GM21390 (cell line): ENCODE measurements at regions not wholly inside any gene's neighbourhood (a gene's known extent, or its start where the extent isn't known, plus 50 kb on each side); places are given as distances from the start of the nearest gene placed in this dataset.
"Not testable (repeated sequence)": the region's sequence is repeated elsewhere in the genome, so short reads cannot be mapped to it uniquely, and the experiment has no call there.

Source experiments
- ATAC-seq: cut with Tn5 transposase; IDR thresholded peaks from one replicate; pipeline ENCODE4 v1.9.1; 2021; ENCODE audit not compliant: unreplicated experiment

DNA sequence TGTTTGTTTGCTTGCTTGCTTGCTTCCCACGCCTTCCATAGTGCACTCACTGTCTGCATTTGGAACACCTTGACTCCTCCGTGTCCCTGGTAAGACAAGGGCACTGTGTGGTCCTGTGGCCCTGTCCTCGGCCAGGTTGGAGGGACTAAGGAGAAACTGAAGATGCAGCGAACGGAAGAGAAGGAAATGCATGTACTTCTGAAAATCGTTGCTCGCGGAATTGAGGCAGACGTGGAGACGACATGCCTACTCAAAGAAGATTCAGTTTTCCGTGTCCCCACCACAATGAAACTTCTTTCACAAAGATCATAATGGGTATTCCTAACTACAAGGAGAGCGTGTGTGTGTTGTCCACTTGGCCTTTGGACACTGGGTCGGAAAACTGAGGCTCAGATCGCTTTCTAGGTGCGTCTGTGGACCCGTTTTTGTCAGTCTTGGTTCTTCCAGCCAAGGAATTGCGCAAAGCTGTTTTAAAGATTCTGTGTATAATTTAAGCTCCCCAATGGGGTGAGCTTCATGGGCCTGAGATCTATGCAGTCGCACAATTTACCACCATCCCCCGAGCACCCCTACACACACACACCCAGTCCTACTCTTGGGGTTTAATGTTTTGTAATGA is 120.4 kb upstream of the ZNF184 start:
- peak; percentile 11 for ATAC-seq

DNA sequence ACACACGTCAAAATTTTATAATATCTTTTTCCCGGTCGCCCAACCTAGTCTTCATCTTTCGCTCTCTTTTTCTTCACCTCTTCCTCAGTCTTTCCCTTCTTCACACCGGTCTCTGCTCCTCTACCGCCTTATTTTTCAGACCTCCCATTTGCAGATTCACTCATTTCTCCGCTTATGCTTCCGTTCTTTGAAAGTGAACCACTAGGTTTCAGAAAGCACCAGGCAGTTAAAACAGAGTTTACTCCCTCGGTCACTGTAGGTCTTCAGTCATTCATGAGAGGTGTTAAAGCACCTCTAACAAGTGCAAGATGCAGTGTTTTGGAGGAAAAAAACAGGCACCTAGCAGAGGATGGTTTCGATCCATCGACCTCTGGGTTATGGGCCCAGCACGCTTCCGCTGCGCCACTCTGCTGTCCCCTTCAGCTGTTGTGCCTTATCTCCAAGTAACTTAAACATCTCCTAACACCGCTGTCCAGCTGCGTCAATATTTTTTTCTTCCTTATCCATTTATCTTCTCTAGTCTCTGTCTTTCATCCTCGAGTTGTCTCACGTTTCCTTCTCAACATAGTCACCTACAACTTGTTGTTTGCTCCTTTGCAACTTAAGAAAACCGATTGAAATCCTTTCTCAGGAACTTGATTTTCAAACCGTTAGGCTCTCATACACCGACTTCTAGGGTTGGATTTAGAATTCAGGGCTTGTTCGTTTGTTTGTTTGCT is 119.7 kb upstream of the ZNF184 start:
- ATAC-seq, result peak; percentile 77

DNA sequence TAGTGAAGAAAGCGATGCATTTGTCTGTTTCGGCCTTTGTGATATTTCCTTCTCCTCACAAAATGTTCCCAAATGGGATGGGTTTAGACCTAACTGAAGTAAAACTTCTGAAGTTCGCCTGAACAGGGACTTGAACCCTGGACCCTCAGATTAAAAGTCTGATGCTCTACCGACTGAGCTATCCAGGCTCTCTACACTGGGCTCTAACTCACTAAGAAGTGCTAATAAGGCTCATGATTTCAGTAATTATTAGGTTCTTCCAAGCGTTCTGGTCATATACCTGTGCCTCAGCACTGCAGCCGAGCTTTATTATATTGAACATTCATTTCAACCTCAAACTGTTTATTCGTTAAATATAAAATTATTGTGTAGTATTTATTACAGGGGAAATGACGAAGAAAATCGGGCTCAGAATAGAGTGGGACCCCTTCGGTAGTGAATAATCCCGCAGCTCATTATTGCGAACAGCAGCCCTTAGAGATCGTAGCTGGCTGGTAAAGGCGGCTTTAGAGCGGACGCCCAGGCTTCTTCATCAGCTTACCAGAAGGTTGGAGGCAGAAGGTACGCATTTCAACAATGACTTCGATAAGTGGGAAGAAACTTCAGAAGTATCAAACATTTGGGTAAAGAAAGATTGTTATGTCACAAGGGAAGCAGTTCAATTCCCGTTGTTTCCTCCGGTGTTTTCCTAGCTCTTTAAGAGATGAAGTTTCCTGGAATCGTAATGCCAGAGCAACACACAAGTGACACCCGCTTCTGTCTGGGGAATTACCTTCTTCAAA is 119.0 kb upstream of the ZNF184 start:
- no peak for ATAC-seq

DNA sequence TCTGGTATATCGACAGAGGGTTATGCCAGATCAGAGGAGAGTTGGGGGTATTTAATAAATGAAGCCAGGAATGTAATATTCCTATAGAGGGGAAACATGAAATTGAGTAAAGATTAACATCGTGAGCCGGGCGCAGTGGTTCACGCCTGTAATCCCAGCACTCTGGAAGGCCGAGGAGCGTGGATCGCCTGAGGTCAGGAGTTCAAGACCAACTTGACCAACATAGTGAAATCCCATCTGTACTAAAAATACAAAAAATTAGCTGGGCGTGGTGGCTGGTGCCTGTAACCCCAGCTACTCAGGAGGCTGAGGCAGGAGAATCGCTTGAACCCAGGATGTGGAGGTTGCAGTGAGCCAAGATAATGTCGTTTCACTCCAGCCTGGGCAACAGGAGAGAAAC is 112.4 kb upstream of the ZNF184 start:
- not testable (repeated sequence) for ATAC-seq

DNA sequence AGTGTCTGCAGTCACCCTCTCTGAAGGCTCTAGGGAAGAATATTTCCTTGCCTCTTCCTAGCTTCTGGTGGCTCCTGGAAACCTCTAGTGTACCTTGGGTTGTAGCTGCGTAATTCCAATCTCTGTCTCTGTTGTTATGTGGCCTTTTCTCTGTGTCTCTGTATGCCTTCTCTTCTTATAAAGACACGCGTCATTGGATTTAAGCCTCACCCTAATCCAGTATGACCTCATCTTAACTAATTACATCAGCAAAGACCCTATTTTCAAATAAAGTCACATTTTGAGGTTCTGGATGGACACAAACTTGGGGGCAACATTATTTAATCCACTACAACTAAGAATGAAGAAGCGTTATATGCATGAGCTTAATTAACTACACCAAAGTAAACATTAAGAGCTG is 111.4 kb upstream of the ZNF184 start:
- ATAC-seq, result no peak

DNA sequence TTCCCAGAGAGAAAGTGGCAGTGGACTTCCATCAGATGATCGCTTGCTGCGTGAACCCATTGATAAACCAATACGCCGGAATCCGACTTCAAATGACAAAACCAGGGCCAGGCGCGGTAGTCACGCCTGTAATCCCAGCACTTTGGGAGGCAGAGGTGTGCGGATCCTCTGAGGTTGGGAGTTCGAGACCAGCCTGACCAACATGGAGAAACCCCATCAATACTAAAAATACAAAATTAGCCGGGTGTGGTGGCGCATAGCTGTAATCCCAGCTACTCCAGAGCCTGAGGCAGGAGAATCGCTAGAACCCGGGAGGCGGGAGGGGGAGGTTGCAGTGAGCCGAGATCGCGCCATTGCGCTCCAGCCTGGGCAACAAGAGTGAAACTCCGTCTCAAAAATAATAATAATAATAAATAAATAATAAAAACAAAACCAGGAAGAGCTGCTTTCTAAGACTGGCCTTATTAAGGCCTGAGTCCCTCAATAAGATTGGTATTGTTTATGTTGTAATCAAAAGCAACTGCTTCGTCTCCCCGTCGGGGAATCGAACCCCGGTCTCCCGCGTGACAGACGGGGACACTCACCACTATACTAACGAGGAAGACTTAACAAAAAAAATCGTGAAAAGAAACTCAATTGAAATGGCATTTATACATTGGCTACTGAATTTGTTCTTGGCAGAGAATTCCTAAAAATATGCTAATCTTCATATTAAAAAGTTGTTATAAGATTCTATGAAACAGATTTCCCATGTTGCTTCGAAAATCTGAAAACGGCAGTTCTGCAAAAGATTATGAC is 110.2 kb upstream of the ZNF184 start:
- no peak for ATAC-seq

DNA sequence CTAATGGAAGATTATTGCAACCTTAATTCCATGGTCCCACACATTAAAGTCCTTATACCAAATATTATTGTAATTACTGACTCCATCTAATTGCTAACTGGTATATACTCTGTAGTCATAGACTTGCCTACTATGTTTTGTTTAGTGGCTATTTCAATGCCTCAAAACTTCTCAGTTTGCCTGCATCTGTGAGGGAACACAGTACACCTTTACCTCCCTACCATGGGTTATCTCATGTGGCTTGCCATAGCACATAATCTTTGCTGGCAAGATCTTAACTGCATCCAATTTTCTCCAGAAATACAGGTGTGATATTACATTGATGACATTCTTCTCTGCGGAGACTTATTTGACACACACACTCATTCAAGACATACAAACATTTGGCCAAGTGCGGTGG is 107.1 kb upstream of the ZNF184 start:
- no peak for ATAC-seq

DNA sequence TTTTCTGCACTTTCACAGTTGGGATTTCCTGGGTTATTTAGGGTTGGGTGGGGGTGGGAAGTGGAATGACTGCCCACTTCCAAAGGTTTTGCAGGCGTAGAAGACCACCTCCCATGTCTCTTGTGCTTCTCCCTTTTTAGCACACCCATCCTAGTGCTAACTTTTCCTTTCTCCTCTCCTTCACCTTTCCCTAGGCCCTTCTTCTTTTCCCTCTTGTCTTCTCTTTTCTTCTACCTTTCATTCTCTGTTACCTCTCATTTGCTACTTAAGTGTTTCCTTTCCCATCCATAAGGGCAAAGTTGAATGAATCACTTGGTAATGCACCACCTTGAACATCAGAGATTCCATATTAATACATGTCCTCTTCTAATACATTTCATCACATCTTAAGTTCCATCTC is 105.0 kb upstream of the ZNF184 start:
- ATAC-seq, result no peak

DNA sequence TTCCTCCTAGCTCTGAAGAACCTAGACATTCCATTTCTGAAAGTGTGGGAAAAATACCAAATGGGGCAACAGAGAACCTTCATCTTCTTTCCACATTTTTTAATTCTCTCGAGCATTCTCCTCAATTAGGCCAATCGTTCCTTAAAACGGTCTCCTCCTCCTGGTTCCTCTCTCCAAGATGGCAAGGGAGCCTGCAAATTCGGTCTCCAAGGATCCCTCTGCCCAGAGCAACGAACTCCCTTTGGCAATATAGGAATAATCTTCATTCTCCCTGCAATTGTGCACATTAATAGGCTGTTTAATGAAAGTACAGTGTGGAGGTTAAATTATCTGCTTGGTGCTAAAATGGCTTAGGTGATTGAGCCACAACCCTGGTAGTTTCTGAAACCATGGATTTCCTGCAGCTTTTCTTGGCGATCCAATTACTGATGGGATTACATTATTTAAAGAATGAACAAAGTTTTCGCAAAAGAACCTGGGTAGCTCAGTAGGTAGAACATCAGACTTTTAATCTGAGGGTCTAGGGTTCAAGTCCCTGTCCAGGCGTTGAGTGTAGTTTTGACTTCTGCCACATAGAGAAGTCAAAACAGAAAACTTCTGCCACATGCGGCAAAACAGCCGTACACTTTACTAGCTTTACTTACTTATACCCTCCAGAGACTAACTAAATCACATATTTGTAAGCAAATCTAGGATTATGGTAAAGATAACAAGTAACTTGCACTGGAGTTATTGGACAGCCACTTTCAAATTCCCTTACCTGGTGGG is 102.9 kb upstream of the ZNF184 start:
- ATAC-seq, result no peak

DNA sequence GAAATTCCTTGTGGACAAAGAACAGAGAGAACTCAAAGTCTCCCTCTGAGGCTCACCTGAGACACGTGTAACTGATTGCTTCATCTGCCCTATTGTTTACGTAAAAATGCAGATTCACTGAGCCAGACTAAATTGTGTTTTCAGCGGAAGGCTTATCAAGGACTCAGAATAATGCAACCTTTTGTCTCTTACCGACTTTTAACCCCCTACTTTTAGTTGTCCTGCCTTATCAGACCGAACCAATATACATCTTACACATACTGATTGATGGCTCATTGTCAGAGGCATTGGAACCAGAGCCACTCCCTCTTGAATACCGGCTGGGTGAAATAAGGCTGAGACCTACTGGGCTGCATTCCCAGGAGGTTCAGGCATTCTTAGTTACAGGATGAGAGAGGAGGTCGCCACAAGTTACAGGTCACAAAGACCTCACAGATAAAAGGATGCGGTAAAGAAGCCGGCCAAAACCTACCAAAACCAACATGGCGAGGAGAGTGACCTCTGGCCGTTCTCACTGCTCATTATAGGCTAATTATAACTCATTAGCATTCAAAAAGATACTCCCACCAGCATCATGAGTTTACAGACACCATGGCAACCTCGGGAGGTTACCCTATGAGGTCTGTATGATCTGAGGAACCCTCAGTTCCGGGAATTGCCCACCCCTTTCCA is 95.5 kb upstream of the ZNF184 start:
- ATAC-seq, result no peak

DNA sequence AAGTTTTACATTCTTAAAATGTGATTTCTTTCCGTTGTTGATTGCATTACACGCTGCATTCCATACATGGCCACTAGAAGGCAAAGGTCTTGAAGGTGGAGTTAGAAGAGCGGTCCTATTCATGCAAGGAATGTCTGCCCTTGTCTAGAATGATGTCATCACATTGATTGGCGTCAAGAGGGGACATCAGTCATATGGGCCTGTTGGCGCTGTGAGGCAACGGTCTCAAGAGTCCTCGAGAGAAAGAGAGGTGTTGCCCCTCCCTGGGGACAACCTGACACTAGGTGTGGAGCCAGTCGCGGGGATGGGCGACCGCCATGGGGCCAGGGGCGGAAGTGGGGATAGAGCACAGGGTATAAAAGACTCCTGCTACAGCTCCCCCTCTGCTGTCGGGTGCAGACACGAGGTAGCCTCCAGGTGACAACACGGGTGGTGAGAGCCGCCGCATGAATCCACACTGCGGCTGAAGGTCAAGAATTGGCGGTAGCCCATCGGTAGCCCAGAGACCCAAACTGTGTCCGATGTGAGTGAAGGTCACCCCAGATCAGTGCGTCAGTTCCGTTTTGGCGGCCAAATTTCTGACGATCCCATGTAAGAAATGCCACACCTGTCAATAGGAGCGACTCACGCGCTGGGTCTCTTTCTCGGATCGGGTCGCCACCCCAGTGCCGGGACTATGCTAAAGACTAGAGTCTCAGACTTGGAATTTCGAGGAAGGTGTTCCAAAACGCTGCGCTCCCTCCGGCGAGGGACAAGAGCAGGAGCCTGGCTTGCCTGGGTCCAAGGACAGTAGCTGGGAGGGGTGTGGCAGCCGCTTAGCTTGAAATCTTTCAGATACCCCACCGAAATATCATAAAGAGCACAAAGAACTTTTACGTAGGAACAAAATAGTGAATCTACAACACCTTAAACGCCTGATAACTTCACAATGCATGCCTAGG is 93.2 kb upstream of the ZNF184 start:
- ATAC-seq, result no peak

DNA sequence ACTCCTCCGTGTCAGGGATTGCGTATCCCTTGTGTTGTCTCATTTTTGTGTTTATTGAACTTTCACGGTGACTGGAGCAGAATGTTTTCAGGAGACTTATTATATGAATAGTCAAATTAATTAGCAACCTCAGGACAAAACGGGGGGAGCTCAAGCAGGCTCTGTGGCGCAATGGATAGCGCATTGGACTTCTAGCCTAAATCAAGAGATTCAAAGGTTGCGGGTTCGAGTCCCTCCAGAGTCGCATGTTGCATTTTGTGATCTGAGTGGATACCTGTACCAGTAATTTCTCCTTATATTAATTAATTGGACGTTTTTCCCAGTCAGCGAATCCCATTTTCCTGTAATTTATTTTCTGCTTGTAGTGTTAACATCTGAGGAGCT is 89.1 kb upstream of the ZNF184 start:
- no peak for ATAC-seq

DNA sequence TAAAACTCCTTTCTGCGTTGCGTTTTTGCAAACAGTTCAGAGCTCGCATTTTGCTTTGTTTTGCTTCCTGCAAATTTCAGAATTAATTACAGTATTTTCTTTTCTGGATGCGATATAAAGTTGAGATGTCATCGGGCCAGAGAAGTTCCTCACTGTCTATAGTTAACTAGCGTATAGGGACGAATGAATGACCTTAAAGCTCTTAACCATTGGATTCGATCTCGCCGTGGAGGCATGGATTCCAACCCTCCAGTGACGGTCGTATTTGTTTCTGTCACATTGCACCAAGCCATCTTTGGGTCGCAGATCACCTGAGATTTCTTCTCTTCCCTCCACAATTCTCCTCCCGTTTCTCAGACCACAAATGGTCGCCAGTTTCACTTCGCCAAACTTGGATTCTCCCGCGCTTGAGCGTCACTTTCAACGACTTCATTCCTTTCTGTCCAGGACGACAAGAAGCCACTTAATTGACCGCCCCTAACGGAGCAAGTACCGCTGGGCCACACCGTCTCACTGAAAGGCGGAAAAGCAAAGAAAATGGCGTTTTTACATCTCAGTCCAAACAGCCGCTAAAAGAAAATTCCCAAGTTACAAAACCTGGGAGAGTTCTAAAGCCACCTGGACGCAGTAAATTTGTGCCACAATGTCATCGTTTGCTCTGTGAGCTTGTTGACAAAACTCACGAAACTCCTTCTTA is 85.3 kb upstream of the ZNF184 start:
- no peak for ATAC-seq

DNA sequence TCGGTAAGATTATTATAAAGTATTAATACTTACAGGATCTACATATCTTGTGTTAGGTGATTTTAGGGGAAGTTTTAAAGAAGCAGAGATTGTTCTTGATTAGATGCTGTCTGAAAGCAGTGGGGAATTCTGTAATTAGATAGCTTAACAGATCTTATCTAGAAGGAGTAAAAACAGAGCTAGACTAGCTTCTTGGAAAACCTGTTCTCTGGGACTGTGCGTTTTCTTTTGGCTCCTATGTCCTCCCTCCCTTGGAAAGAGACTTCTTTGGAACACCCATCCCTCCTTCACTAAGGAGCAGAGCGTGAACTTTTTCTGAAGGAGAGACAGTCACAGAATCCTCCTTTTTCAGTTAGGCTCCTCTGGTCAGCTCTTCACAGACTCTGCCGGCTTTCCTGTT is 83.5 kb upstream of the ZNF184 start:
- no peak for ATAC-seq

DNA sequence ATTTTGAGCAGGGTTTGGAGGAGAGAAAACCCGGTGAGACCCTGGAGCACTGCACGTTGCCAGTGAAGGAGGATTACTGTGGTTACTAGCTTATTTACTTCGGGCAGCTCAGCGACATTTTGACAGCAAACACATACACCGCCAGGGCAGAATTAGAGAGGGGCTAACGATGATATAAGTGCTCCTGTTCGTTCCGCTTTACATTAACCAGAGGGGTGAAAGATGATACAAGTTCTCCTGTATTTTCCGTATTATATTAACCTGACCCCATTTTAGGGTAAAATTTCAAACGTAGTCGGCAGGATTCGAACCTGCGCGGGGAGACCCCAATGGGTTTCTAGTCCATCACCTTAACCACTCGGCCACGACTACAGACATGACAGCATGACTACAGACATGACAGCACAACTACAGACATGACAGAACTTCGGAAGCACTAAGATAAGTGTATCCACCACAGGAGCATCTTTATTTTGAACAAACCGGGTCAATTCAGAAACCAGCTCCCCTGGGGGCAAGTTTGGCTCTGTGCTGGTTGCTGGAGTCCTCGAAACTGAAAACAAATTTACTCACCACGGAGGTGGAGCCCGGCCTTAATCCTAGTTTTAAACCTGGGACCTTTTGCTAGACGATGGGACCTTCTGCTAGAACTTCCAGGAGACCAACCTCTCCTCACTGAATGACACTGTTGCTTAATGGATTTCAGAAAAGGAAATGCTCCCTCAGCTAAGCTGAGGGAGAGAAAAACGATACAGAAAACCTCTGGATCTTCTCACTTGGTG is 80.4 kb upstream of the ZNF184 start:
- peak; percentile 43 for ATAC-seq

DNA sequence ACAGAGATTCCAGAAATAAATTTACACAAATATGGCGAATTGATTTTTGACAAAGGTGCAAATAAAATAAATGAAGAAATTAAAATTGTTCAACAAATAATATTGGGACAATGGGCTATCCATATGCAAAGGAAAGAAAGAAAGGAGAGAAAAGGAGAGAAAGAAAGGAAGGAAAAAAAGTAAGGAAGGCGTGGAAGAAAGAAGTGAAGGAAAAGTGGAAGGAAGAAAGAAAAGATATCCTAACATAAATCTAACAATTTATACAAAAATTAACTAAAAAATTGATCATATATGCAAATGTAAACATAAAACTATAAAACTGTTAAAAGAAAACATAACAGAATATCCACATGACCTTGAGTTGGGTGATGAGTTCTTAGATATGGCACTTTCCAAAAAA is 78.7 kb upstream of the ZNF184 start:
- ATAC-seq, result no peak

DNA sequence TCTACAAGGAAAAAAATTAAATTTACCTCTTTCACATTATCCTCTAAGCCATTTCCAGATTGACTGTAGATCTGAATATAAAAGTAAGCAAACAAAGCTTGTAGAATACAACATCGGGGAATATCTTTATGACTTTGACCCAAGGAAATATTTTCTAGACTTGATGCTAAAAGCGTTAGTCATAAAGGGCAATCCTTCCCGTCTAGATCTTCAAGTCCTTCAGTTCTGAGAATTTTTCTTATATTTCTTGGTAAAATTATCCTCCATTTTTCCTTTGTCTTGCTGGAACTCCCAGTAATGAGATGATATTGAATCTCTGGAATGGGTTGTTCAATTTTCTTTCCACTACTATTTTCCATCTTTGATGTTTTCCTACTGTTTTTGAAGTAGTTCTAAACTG is 77.8 kb upstream of the ZNF184 start:
- ATAC-seq, result no peak

DNA sequence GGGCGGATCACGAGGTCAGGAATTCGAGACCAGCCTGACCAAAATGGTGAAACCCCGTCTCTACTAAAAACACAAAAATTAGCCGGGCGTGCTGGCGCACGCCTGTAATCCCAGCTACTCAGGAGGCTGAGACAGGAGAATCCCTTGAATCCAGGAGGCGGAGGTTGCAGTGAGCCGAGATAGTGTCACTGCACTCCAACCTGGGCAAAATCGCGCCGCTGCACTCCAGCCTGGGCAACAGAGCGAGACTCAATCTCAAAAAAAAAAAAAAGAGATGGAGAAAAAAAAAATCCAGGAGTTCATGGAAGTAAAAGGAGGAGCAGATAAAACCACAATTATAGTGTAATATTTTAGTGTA is 76.3 kb upstream of the ZNF184 start:
- not testable (repeated sequence) for ATAC-seq
